GM18517 (cell line): ENCODE measurements at regions not wholly inside any gene's neighbourhood (a gene's known extent, or its start where the extent isn't known, plus 50 kb on each side); places are given as distances from the start of the nearest gene placed in this dataset.

Source experiments
- ATAC-seq: cut with Tn5 transposase; IDR thresholded peaks from one replicate; pipeline ENCODE4 v1.9.1; 2021; ENCODE audit warnings: mild to moderate bottlenecking, moderate library complexity; ENCODE audit not compliant: unreplicated experiment

DNA sequence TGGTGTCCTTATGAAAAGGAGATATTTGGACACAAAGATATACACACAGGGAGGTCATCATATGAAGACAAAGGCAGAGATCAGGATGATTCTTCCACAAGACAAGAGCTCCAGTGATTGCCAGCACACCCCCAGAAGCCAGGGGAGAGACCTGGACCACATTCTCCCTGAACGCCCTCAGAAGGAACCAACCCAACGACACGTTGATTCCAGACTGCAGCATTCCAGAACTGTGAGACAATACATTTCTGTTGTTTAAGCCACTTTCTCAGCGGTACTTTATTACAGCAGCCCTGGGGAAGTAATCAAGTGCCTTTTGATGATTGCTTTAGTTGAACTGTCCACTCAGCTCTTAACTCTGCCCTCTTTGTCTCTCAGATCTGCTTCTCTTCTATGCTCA, 285.5 kb upstream of the SMARCA2 start:
- no peak for ATAC-seq

DNA sequence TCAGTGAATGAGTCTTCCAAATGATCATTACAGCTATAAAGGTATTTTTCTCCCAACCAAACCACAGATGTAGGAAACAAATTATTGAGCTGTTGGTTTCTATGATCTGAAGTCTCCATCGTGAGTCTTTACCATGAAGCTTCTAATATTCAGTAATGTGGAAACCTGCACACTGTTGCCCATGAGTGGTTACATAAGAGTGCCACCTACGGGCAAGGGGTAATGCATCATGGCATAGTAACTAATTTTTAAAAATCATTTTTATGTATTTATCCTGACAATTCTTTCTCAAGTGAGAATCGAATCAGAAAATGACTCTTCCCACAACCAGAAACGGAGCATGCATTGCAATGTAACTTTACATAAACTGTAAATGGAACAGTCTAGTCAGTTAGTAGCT, 282.5 kb upstream of the SMARCA2 start:
- ATAC-seq = peak; percentile 59

DNA sequence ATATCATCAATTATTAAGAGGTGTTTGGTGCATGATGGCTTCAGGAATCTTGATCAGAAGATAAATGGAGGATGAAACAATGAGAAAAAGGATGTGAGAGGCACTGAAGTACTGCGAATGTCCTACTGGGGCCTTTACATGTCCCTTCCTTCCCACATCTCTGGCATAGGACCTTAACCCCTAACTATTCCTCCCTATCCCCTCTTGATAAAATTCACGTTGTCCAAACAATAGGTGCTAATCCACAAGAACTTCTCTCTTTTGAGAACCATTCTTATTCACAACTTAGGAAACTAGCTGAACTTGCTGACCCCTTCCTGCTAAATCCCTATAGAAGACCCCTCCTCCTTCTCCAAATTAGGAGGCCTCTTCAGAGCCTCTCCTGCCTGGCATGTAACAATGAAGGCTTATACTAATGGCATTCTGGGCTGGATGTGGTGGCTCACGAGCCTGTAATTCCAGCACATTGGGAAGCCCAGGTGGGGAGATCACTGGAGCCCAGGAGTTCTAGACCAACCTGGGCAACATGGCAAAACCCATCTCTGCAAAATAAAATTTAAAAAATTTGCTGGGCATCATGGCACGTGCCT, 276.5 kb upstream of the SMARCA2 start:
- no peak for ATAC-seq

DNA sequence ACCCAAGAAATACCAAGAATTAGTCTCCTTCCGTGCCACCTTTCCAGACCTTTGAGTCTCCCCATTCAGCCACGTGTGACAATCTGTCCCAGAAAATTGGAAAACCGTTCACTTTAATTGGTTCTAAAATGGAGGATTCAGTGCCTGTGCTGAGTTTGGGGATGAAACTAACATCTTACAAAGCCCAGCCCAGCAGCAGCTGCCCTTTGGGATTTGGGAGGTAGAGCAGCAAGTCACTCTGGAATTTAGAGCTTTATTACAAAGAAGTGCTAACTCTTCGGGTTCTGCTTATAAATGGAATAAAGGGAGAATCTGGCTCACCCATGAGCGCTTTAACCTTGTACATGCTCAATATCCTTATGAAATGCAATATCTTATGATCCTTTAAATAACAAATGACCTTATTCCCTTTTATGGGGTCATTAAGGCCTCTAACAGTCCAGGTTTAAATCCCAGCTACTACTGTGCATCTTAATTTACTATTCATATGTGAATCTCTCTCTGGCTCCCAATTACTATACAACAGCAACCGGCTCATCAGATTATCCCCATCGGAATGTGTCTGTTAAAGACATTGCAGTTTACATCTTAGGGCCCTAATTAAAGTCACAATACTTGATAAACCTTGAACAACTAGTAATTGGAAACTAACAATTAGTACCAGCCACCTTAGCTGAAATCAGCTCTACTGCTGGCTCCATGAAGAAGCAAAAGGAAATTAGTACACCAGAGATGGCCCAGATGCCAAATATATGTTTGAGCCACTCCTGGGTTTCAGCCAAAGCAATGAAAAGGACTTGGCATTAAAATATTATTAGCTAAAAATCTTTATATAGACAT, 271.8 kb upstream of the SMARCA2 start:
- ATAC-seq = no peak

DNA sequence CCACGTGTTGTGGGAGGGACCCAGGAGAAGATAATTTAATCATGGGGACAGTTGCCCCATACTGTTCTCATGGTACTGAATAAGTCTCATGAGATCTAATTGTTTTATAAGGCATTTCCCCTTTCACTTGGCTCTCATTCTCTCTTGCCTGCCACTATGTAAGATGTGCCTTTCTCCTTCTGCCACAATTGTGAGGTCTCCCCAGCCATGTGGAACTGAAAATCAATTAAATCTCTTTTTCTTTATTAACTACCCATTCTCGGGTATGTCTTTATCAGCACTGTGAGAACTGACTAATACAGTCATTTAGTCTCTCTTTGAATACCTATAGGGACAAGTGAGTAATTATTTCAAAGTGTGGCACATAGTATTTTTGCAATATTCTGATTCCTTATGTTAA, 269.2 kb upstream of the SMARCA2 start:
- no peak for ATAC-seq

DNA sequence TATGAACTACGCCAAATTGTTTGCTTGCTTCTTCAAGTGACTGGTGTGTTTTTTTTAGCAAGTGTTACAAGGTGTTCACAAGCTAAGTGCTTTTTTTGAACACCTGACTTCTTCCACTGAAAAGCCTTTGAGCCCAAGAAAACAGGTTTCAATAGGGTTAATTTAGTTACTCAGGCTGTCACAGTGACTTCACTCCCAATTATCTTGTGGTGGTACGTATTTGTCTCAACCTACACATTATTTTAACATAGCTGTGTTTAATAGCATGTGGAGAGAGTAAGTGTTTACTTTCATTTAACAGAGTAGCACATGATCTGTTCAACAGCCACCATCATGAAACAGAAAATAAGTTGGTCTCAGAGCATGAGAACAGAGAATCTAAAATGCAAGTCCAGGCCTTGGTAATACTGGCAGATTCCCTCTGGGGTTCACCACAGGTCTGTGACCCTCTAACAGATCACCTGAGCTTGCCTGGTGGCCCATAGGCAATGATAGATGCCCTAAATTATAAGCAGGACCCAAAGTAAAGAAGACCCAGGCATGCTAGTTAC, 267.7 kb upstream of the SMARCA2 start:
- no peak for ATAC-seq

DNA sequence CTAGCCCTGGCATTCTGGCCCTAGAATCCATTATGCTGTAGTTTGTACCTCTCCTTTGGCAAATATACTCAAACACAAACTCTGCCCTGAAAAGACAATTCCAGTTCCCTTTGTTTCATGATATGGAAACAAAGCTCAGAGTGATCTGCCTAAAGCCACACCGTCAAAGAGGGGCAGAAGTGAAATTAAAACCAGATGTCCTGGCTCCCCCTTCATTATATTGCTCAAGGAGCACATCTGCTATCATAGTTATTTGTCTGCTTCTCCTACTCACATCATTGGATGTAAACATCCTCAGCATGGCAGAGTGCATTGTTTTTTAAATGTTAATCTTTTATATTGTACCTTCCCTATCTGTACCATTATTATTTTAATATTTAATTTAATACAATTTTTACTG, 266.7 kb upstream of the SMARCA2 start:
- ATAC-seq = no peak

DNA sequence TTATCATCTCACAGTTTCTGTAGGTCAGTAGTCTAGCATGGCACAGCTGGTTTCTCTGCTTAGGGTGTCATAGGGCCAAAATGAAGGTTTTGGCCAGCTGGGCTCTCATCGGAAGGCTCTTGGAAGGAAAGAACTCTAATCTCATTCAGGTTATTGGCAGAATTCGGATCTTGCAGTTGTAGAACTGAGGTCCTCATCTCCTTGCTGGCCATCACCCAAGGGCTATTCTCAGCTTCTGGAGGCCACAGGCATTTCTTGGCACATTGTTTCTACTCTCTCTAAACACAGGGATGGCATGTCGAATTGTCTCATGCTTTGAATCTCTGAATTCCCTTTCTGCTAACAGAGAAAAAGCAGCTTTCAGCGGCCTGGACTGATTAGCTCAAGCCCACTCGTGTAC, 258.0 kb upstream of the SMARCA2 start:
- no peak for ATAC-seq

DNA sequence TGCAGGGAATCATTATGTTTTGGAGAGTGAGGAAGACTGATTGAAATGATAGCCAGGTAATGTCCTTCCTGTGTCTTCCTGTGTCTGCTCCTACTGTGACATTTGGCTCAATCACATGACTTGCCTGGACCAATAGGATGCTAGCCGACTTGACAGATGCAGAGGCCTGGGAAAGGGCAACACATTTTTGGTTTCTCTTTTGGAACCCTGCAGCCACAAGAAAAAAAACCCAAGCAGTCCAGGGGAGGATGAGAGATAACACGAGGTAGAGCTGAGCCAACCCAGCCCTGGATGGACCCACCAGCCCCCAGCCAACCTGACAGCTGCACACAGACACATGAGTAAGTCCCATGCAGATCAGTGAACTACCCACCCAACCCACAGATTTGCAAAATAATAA, 256.1 kb upstream of the SMARCA2 start:
- ATAC-seq = peak; percentile 52

DNA sequence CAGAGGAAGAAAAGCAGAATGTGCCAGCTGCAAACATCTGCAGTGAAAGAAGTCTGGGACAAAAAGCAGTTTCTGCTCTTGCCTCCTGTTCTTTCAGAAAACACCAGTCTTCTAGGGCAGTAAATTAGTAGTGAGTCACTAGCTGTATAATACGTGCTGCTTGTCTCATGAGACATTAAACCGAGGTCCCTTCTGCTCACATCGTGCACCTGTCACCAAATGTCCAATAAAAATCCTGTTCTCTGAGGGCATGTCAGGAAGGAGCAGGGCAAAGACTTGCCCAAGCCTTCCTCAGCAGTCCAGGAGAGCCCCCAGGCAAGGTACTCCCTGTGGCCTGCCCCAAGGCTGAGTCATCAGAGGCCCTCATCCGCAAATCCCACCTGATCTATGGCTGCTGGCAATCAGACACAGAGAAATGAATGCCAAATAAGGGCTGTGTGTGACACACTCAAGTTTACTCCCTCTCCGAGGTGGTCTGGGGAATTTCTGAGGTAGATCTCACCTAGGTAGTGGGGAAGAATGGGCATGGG, 255.3 kb upstream of the SMARCA2 start:
- no peak for ATAC-seq

DNA sequence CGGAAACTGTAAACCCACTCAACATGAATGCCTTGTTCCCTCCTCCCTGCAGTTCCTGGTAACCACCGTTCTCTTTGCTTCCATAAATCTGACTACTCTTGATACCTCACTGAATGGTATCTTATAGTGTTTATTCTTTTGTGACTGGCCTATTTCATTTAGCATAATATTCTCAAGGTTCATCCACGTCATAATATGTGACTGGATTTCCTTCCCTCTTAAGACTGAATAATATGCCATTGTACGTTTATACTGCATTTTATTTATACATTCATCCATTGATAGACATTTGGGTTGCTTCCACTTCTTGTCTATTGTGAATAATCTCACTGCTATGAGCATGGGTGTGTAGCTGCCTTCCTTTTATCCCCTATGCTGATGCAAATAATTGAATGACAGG, 253.3 kb upstream of the SMARCA2 start:
- no peak for ATAC-seq

DNA sequence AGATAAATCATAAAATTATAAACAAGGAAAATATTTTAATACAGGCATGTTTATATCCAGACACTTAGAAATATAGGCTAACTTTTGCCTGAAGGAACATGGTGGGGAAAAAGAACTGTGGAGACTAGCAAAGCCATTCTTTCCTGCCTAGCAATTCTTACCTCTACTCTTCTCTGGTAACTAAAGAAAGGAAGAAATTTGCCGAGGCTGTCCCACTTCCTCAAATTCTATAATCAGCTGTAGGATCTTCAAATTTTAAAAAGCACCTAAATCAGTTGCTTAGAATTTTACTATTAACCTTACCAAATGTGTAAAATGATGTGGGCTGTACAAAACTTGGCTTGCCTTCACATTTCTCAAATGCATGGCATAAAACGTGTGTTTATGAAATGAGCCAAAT, 249.1 kb upstream of the SMARCA2 start:
- ATAC-seq = no peak

DNA sequence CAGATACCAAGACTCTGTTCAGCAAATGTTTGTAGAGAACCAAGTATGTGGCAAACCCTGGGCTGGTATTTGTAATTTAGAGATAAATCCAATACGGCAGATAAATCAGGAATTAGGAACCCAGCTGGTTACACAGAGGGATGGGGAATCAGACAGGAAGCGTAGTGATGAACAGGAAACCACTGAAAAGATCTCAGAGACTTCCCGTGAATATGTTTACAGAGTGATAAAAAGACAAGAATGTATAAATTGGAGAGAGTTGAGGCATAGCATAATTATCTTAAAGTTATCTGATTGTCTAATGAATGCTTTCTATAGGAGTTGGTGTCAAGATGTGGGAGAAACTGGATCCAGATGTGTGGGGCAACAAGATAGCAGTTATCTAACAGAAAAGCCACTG, 246.6 kb upstream of the SMARCA2 start:
- no peak for ATAC-seq

DNA sequence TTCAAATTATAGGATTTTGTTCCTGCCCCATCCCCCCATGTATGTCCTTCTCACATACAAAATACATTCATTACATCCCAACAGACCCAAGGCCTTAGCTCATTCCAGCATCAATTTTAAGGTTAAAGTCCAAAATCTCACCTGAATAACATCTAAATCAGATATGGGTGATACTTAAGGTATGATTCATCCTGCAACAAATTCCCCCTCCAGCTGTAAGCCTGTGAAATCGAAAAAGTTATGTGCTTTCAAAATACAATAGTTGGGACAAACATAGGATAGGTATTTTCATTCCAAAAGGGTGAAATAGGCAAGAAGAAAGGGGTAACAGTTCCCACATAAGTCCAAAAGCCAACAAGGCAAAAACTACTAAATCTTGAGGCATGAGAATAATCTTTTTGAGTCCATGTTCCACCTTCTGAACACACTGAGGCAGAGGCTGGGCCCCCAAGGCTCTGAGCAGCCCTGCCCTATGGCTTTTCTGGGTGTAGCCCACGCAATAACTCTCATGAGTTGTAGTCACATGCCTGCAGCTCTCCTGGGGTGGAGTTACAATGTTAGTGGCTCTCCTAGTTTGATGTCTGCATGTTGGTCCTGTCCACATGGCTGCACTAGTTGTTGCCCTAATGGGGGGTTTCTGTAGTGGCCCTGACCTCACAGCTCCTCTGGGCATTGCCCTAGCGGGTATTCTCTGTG, 243.9 kb upstream of the SMARCA2 start:
- no peak for ATAC-seq

DNA sequence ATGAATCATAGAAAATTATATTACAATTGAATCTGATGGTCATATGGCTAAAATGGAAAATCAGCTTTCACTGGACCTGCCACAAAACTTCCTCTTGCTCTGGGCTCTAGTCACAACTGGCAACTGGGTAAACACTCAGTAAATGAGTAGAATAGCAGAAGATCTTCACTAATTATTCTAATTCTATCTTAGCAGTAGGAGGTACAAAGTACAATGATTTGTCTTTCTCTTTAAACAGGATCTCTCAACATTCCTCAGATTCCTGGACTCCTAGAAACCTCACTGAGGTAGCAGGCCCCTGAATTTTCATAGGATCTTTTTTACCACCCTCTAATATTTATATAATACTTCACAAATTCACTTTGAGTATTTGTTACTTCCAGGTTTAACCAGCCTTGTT, 239.9 kb upstream of the SMARCA2 start:
- no peak for ATAC-seq

DNA sequence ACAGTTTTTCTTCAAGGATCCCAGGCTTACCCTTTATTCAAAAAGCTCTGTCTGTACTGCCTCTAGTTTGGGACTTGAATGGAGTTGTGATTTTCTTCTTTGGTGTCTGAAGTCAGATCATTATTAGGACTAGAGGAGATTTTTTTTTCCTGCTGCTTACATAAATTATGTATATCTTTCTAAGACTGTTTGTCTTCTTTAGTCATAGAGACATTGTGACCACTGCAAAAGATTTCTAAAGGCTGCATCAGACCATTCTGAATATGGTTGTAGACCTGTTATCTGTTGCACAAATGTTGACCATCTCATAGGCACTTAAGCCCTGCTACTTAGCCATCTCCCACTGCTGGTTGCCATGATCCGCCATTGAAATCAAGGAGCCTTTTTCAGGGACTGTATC, 238.5 kb upstream of the SMARCA2 start:
- ATAC-seq = no peak

DNA sequence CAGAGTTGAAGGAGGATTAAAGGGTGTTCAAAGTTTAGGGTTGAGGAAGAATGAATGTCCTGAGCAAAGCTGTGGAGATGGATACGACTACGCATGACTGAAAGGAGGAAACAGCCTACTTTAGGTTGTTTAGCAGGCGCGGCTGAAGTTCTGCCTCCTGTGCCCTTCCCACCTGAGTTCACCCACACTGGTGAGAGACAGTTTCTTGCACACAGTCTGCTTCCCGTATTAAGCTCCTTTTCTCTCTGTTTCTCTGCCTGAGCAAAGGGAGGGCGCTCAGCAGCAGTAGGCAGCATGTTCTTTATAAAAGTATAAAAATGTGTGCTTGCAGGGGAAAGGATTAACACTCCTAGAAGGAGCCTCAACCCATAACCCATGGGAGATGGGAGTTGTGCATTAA, 224.0 kb upstream of the SMARCA2 start:
- no peak for ATAC-seq

DNA sequence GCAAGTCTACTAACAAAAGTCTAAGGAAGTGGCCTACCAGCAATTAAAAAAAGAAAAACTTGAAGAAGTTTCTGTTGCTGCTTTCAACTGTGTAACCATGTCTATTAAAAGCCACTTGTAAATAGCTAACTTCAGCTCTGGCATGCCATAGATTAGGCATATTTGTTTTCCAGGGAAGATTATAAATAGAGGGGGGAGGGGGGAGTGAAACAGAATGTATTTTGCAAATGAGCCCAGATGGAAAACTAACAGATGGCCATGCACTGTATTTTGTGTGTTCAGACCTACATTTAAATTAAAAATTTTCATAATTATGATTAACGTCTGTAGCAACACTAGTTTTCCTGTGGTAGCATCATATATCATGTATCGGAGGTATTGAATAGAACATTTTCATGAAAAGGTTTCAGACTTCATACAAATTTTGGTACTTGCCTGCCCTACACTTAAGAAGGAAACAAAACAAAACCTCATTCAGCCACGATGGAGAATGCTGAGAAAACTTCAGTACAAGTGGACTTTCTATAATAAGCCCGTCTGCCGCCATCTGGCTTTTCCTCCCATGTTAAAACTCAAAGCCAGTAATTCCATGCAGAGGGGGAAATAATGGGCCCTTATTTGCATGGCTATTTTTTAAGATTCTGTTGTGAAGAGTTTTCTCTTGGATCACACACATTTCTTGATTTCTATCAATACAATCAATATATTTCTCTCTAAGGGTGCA, 220.4 kb upstream of the SMARCA2 start:
- no peak for ATAC-seq

DNA sequence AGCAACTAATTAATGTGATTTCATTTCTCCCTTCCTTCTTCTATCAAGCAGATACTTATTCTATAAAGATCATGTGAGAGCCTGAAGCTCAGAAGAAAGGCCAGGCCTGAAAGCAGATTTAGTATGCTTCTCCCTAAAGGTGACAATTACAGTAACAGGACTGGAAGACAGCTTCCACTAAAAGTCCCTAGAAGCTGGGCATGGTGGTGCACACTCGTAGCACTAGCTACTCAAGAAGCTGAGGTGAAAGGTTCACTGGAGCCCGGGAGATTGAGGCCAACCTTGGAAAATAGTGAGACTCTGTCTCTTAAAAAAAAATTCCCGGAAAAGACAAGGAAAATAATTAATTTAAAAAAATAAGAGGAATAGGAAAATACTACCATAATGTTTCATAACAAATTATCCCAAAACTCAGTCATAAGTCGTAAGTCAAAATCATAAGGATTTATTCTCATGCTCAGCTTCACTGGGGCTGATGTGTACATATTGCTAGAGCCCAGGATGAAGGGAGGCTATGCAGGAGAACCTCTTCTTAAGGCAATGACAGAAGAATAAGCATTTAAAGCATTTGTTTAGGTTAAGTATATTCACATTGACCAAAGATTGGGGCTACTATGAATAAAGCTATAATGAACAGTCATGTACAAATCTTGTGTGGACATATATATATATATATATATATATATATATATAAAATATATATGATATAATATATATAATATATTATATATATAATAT, 210.8 kb upstream of the SMARCA2 start:
- ATAC-seq = no peak

DNA sequence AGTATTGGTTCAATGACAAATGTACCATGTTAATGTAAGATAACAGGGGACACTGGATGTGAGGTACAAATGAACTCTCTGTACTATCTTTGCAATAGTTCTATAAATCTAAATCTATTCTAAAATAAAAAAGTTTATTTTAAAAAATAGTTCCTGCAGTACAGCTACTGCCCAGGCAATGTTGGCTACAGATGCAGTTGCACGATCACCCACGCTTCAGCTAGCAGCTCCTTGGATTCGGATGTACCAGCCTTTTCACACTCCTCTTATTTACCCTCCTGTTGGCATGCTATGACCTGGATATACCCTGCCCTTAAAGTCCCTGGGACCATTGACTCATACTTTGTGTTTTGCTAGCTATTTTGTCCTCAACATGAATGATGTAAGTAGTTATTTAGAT, 185.4 kb upstream of the SMARCA2 start:
- no peak for ATAC-seq
